ENCODE measurements at regions not wholly inside any gene's neighbourhood (a gene's known extent, or its start where the extent isn't known, plus 50 kb on each side); places are given as distances from the start of the nearest gene placed in this dataset.

DNA sequence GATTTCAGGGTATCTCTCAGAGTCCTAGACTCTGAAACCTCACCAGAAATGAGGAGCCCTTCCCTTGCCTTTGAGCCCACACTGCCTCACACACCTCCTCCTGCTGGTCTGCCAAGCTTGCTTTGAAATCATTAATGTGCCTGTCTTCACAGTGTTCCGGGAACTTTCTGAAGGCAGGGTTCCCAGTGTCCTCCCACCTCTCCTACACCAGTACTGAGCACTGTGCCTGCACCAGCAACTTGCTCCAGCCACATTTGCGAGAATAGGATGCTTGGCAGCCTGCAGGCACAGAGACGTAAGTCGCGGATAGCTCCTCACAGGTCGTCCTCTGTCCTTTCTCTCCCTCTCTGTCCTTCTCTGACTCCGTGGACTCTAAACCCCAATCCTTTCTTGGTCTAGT lies 408.4 kb upstream of the EEF2KMT start:
- DNase-seq (ENCODE audit: low read depth): no peak

DNA sequence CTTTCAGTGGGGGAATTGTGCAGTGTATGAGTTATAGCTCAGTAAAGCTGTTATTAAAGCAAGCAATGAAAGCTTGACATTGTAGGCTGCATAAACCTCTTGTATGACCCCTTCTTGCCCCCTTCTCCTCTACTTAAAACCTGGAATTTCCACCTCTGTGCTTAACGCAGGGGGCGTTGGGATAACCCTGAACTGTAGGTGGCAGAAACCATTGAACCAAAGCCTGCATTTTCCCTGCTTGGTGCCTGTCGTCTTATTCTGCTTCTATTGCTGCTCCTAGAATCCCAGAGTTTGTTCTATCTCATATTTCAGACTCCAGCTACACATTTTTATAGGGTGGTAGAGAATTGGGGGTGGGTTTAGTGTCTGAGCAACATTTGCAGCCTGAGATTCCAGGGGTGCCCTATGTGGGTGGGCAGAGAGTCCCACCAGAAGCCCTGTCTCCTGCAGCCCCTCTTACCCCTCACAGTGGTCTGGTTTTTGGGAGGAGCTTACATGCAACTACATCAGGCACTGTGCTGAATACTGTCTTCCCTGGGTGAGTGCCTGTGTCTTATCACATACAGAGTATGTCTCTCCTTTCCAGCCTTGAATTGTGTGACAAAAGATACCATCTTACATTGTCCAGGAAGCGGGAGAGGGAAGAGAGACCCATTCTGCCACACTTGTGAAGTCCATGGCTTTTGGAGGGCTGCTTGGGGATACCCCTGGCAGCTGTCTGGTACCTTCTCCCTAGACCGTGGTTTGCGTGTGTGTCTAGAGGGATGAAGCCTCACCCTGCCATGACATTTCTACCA lies 407.7 kb upstream of the EEF2KMT start:
- no peak for DNase-seq (ENCODE audit: low read depth)

- DNase-seq (ENCODE audit: low read depth): no peak
Observed at GRCh38 chr16:5504064-5504781, 406.6 kb upstream of the EEF2KMT start.

GRCh38 chr16:5502944-5503343 lies 405.3 kb upstream of the EEF2KMT start:
- no peak for DNase-seq (ENCODE audit: low read depth)

DNA sequence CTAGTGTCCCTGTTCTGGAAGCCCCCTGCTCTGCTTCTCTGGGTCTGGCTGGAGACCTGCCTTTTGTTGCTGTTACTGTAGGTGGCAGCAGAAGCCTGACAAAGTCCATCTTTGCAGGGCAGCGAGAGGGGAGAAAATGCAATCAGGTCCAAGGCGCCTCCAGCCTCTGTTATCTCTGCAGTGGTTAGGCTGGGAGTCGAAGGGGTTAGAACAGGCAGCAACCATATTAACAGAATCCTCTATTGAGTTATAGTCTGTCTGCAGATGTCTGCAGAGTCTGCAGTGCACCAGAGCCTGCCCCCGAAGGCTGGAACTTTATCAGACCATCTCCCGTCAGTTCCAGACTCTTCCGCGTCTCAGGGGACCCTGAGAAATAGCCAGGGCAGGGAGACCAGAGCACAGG lies 404.9 kb upstream of the EEF2KMT start:
- no peak for DNase-seq (ENCODE audit: low read depth)

DNA sequence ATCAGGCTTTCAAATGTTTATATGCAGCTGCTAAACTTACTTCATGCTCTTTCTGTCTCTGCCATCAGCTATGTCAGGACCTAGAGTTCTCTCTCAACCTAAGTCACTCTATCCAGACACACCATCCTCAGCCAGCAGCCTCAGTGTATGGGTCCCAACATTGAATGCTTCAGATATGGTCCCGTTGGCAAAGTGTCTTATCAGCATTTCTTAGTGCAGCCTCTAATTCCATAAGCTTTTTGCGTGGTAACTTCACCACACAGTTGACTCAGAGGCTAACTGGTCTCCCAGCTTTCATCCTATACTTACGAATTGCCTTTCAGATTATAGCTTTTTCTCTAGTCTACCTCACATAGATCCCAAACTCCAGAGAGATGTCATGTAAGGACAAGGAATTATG lies 402.9 kb upstream of the EEF2KMT start:
- DNase-seq (ENCODE audit: low read depth): no peak

DNA sequence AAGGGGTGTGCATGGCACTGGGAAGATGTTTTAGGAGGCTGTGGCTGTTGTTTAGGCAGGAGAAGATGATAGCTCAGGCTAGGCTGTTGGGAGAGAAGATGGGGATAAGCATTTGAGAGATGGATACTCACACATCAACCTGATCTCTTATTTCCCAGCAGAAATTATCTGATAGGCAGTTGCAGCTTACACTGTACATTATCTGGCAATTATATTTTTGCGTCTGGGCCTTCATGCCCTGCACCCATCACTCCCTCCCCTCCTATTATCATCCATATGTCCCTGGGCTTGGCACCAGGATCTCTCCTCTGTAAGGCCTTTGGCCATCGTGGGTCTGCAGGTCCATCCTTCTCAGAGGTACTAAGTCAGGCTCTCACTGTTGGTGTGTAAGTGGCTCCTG lies 401.0 kb upstream of the EEF2KMT start:
- no peak for DNase-seq (ENCODE audit: low read depth)

DNA sequence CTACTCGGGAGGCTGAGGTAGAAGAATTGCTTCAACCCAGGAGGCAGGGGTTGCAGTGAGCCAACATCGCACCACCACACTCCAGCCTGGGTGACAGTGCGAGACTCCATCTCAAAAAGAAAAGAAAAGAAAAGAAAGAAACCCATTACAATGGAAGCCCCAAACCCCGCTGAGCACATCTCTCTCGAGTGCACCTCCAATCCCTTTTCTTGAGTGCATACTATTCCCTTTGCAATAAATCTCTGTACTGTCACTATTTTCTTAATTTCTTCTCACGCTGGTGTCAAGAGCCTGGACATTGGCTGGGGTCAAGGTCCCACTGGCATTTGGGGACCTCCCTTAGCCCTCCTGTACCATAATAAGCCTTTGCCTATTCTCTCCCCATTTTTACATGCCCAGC lies 398.4 kb upstream of the EEF2KMT start:
- DNase-seq (ENCODE audit: low read depth): no peak

DNA sequence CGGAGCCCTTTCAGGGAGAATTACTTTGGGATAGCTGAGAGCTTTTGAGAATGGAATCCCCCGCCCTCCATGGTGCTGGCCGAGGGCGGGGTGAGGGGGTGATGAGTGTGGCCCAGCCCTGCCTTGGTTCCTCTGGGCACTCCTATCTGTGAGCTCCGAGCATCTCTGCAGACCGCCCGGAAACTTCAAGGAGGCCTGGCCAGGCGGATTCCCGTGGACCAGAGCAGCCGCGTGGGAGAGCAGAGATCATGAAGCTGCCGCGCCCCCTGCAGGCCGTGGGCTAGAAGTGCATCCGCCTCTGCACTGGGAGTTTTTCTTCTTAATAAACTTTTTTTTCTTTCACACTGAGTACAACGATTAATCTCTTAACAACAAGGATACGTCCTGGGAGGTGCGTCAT lies 392.9 kb upstream of the EEF2KMT start:
- DNase-seq (ENCODE audit: low read depth): peak; percentile 29

DNA sequence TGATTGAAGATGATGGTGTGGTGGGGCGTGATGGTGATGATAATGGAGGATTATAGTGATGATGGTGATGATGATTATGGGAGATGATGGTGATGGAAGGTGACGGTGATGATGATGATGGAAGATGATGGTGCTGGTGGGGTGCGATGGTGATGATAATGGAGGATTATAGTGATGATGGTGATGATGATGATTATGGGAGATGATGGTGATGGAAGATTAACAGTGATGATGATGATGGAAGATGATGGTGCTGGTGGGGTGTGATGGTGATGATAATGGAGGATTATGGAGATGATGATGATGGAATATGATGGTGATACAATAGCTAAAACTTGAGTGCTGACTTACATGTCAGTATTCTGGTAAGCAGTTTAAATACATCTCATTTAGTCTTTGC lies 391.0 kb upstream of the EEF2KMT start:
- DNase-seq (ENCODE audit: low read depth): no peak

DNA sequence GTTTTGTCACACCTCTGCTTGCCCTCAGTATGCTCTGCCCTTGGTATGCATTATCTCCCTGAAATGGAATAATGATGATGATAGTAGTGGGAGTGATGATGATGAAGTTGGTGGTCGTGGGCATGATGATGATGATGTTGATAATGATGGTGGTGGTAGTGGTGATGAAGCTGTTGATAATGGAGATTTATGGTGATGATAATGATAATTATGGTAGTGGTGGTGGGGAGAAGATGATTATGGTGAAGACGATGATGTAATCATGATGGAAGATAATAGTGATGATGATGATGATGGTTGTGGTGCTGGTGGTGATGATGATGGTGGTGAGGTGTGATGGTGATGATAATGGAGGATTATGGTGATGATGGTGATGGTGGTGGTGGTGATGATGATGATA lies 390.1 kb upstream of the EEF2KMT start:
- DNase-seq (ENCODE audit: low read depth): no peak

DNA sequence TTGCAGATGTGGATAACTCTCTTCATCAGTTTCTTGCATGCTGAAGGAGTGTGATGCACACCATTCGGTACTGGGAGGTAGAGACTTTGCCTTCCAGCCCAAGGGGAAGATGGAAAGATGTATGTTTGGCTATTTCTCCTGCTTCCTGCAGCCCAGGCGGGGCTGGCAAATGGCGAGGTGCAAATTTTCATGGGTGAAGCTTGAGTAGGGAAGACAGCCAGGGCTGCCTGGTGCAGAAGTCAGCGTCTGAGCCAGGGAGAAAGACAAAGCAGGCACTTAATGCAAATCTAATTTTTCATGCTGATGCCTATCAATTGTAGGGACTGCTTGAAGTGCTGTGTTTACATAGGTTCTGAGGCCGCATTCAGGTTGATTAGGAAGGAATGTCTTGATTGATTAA lies 384.7 kb upstream of the EEF2KMT start:
- no peak for DNase-seq (ENCODE audit: low read depth)

DNA sequence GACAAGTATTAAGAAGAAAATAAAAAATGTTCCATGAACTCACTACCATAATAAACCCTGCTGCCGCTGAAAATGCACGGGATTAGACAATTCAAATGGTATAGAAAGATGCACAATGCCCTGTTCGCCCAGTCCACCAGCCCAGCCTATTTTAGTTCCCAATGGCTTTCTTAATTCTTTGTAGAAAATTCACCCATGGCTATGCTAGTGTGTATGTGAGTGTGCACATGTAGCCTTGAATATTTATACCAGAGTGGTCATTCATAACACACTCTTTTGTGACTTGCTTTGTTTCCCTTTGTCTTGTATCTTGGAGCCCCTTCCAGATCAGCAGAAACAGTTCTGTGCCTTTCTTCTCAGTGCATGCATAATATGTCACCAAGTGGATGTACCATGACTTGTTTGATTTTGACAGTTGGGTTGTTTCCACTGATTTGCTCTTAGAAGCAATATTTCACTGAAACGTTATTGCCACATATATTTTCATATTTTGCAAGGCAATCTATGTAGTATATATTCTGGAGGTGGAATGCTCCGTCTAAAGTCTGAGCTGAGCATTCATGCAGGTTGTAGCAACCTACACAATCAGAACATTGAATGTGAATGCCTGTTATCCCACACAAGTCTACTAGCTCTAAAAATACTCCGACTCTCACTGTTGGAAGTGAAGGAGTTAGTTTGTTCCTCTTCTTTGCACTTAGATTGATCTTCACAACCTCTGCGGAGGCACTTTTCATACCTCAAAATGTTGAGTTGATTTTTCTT lies 383.0 kb upstream of the EEF2KMT start:
- DNase-seq (ENCODE audit: low read depth): no peak

DNA sequence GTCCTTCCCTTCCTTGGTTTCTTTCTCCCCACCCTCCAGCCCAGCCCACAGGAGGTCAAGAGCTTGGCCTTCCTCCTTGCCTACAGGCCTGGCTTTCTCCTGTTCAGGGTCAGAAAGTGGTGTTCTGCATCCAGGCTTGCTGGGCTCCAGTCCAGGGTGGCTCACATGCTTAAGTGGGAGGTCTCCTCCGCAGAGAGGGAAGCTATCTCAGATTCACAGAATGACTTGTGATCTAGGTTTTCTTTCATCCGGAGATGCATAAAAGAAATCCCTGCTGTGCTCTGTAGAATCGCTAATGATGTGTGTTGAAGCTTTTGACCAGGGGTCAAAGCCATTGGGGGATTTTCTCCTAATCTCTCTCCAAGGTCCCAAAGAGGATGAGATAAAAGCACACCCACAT lies 382.3 kb upstream of the EEF2KMT start:
- no peak for DNase-seq (ENCODE audit: low read depth)

DNA sequence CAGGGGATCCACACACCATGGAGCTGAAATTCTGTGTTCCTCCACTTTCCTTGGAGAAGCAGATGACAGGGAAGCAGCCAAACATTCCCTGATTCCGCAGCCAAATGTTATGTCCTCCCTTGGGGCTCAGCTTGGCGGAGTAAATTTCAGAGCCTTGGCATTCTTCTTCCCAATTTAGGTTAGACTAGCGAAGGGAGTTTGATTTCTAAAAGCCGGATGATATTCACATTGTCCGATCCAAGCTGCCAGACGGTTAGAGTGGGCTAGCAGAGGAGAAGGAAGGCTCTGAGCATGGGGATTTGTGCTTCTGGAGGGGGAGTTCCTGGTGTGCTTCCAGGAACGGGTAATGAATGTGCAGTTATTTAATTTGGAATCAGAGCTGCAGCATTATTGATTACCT lies 380.4 kb upstream of the EEF2KMT start:
- no peak for DNase-seq (ENCODE audit: low read depth)

DNA sequence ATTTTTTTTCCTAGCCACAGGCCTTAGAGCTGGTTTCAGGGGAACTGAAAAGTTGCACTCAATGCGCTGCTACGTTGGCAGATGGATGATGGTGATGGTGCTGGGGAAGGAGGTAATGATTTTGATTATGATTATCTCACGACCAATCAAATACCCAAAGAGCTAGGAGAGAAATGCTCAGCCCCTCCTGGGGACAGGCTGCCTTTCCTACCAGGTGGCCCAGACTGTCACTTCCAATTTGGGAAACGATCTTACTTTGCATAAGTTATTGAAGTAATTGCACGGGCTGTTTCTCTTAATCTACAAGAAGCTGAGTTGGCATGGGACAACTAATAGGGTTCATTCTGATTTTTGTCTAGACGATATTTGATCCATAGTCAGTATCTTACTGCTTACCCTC lies 379.7 kb upstream of the EEF2KMT start:
- DNase-seq (ENCODE audit: low read depth): no peak

DNA sequence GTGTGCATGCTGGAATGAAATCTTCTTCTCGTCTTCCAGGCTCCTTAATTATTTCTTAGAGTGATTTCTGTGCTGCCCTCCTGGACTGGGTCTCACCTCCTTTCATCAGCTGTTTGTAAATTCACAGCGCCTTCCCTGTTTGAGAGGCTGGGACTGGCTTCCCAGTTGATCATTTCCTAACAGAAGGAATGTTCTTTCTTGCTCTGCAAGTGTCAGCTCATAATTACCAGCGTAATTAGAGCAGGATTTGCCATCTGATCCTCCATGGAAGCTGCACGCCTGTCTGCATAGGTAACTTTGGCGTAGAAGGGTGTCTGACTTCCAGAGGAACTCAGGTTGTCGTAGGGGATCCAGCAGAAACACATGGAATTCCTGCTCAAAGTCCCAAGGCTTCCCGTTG lies 375.0 kb upstream of the EEF2KMT start:
- no peak for DNase-seq (ENCODE audit: low read depth)

DNA sequence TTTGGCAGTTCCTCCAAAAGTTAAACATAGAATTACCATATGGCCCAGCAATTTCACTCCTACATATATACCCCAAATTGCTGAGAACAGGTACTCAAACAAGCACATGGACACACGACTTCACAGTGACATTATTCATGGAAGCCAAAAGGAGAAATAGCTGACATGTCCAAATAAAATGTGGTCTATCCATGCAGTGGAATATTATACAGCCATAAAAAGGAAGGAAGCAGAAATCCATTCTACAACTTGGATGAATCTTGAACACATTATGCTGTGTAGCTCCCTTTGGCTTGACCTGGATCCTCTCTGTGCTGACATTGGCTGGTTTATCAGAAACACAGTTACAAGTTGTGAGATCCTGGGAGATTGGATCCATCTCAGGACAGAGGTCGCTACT lies 370.9 kb upstream of the EEF2KMT start:
- DNase-seq (ENCODE audit: low read depth): no peak

DNA sequence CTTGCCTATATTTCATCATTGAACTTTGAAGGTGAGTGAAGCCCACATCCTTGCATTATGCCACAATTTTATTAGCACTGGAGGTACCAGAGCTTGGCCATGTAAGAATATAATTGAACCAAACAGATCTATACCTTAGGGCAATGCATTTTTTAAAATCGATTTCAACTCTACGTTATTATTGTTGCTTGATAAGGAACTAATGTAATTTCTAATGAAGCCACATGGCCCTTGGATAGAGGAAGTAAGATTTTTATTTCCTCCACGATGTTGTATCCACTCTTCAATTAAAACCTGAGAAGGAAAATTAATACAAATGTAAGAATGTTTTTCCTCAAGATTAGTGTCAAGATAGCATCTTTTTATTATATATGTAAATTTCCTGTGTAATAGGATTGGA lies 370.0 kb upstream of the EEF2KMT start:
- no peak for DNase-seq (ENCODE audit: low read depth)

DNA sequence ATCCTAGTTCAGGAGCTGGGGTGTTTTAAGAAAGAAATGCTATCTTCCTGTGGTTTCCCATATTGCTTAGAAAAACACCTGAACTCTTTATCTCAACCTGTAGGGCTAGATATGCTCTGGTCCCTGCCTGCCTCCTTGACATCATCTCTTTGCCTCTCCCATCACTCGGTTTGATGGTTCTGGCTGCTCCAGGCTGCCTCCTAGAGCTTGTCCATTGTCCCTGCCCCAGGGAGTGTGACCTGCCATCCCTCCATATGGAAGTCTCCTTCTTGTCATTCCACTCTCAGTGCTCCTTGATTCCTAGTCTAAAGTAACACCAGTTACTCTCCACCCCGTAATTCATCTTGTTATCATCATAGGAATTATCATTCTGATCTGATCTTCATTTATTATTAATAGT lies 369.0 kb upstream of the EEF2KMT start:
- no peak for DNase-seq (ENCODE audit: low read depth)

DNA sequence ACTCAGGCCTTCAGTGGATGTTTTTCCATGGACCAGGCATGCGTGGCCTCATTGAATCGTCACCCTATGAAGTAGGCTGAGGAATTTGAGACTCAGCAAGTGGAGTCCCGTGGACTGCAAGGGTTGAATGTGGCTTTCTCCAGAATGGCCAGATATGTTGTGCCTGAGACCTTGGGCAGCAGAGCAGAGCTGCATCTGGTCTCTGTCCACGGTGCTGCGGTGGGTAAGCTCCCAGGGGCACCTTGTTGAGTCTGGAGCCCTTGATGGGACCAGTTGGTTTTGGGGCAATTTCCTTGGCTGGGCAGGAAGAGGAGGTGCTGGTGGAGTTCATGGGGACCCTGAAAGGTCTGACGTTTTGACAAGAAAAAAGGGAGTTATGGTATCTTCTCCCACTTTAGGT lies 368.1 kb upstream of the EEF2KMT start:
- no peak for DNase-seq (ENCODE audit: low read depth)

GRCh38 chr16:5463820-5464219 lies 366.2 kb upstream of the EEF2KMT start:
- DNase-seq (ENCODE audit: low read depth): no peak
